Fibroblast of the aortic adventitia (primary cell): ENCODE measurements at regions not wholly inside any gene's neighbourhood (a gene's known extent, or its start where the extent isn't known, plus 50 kb on each side); places are given as distances from the start of the nearest gene placed in this dataset.

Experiments
- DNase-seq: peaks from one replicate; pipeline ENCODE4 v3.0.0-alpha.2; 2010; ENCODE audit warnings: low read depth
- H3K4me3 ChIP-seq: 2 replicates; pipeline ENCODE4 v1.5.1; 2011; ENCODE audit warnings: low read depth, mild to moderate bottlenecking, control low read depth, low read length, moderate library complexity
- TF ChIP-seq, protein P1 (sequence below): IDR thresholded peaks from 2 replicates; pipeline ENCODE4 v1.5.1; 2011; ENCODE audit warnings: mild to moderate bottlenecking, low read length, control low read depth, inconsistent platforms; ENCODE audit not compliant: insufficient read depth

DNA sequence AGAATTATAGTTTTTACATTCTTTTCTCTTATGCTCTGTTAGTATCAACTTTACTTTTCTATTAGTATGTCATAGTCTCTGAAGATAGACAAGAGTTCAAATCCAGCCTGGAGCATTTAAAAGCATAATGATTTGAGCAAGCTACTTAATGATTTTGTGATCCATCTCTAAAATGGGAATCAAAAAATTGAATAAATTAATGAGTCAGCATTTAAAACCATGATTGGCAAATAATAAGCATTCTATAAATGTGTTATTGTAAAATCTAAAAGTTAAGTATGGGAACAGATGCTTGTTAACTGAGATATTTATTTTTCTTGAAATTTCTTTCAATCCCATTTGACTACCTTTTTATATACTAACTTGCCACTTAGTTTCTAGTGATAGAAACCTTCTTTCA lies 391.6 kb downstream of the PCDH7 start:
- no peak overlapping the region for H3K4me3 ChIP-seq
- TF ChIP-seq, protein P1, sequence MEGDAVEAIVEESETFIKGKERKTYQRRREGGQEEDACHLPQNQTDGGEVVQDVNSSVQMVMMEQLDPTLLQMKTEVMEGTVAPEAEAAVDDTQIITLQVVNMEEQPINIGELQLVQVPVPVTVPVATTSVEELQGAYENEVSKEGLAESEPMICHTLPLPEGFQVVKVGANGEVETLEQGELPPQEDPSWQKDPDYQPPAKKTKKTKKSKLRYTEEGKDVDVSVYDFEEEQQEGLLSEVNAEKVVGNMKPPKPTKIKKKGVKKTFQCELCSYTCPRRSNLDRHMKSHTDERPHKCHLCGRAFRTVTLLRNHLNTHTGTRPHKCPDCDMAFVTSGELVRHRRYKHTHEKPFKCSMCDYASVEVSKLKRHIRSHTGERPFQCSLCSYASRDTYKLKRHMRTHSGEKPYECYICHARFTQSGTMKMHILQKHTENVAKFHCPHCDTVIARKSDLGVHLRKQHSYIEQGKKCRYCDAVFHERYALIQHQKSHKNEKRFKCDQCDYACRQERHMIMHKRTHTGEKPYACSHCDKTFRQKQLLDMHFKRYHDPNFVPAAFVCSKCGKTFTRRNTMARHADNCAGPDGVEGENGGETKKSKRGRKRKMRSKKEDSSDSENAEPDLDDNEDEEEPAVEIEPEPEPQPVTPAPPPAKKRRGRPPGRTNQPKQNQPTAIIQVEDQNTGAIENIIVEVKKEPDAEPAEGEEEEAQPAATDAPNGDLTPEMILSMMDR = no peak
- DNase-seq = no peak

DNA sequence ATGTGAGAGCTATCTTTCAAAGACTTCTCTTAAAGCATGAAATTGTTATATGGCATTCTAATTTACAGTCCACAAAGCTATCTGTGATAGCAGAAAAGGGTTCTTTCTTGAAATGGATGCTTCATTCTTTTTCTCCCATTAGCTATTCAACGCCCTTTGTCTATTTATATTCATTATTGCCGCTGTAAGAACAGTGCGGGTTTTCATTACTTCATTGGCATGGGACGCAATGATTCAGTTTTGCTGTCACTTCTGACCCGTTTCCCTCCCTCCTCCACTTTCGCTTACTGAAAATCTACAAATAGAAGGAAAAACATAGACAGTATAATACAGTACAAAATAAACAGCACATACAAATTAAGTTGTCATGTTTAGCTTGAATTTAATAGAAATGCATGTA lies 394.6 kb downstream of the PCDH7 start:
- H3K4me3 ChIP-seq = no peak overlapping the region
- TF ChIP-seq, protein P1 = no peak
- no peak for DNase-seq

- H3K4me3 ChIP-seq = no peak overlapping the region
- TF ChIP-seq, protein P1 = no peak
- no peak for DNase-seq
Measured at GRCh38 chr4:31124008-31124585, 403.9 kb downstream of the PCDH7 start.

DNA sequence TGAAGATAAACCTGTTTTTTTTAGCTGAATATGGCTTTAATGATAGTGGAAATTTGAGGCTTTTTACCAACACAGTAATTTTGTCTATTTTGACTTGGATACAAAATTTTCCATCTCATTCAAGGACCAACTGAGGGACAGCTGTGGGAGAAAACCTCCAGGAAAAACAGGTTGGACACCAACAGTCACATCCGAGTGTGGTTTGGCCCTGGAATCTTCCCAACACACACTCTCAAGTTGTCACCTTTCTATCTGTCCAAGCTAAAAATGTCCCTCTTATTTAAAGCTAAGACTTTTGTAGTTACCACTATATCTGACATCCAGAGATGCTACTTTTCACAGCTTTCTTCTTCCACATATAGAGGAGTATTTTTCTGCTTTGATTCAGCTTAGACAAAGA lies 404.9 kb downstream of the PCDH7 start:
- no peak overlapping the region for H3K4me3 ChIP-seq
- TF ChIP-seq, protein P1 = no peak
- DNase-seq = no peak

DNA sequence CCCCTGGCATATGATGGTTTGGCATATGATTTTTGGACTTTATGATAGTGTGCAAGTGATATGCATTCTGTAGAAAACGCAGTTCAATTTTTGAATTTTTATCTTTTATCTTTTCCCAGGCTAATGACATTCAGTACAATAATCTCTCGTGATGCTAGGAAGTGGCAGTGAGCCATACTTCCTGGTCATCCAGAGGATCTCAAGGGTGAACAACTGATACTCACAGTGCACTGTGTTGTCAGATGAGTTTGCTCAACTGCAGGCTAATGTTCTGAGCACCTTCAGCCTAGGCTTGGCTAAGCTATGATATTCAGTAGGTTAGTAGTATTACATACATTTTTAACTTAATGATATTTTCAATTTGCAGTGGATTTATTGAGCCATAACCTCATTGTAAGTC lies 405.3 kb downstream of the PCDH7 start:
- DNase-seq = no peak
- H3K4me3 ChIP-seq = no peak overlapping the region
- TF ChIP-seq, protein P1 = no peak

DNA sequence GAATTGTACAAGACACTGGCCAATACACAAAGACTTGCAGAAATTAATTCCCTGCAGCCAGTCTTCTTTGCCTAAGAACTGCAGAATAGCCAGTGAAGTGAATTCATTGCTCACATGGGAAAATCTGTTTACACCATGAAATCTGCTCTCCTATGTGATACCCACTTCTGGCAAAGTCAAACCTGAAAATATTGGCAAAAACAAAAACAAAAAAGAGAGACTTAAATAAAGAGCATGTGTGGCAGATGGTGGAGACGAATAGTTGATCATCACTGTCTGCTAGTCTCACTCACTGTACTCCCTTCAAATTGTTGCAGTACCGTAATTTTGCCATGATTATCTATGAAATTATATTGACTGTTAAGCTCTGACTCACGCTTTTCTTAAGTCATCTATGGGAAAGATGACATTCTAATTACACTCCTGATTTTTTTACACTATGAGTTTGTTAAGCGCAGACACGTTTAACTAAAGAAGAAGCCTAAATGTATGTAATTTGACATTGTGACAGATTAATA lies 406.8 kb downstream of the PCDH7 start:
- TF ChIP-seq, protein P1 = no peak
- no peak for DNase-seq
- H3K4me3 ChIP-seq = no peak overlapping the region

DNA sequence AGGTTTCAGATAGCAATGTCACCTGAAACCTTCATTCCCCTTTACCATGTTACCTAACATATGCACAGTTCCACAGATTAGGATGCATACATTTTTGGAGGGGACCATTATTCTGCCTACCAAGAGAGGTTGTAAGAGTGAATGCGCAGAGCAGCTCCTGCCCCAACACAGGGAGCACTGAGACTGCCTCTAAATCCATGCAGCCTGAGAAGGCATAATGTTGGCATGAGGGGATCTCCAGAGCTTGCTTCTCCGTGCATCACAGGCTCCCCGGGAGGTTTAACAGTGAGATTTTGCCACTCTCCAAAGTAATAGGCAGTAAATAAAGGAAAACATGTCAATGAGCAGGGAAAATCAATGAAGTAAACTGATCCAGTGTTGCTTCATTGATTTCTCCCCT lies 410.8 kb downstream of the PCDH7 start:
- TF ChIP-seq, protein P1 = no peak
- H3K4me3 ChIP-seq = no peak overlapping the region
- no peak for DNase-seq
